Renal cortical epithelial cell (primary cell): ENCODE measurements at regions not wholly inside any gene's neighbourhood (a gene's known extent, or its start where the extent isn't known, plus 50 kb on each side); places are given as distances from the start of the nearest gene placed in this dataset.
"Not testable (repeated sequence)": the region's sequence is repeated elsewhere in the genome, so short reads cannot be mapped to it uniquely, and the experiment has no call there.

ENCODE experiments used
- DNase-seq: peaks from one replicate; pipeline ENCODE4 v3.0.0-alpha.2; 2011; ENCODE audit warnings: low read depth

- DNase-seq = no peak
Measured at GRCh38 chr9:85208666-85209065, 533.1 kb downstream of the AGTPBP1 start.

GRCh38 chr9:85204176-85204575 is 534.6 kb downstream of the NTRK2 start:
- no peak for DNase-seq

- no peak for DNase-seq
Measured at GRCh38 chr9:85202596-85202995, 533.1 kb downstream of the NTRK2 start.

- DNase-seq = peak; percentile 40
Measured at GRCh38 chr9:85200726-85201404, 531.3 kb downstream of the NTRK2 start.

- no peak for DNase-seq
Measured at GRCh38 chr9:85199866-85200495, 530.5 kb downstream of the NTRK2 start.

- DNase-seq = no peak
Measured at GRCh38 chr9:85192750-85193149, 523.2 kb downstream of the NTRK2 start.

GRCh38 chr9:85186218-85186585 is 516.7 kb downstream of the NTRK2 start:
- DNase-seq = peak; percentile 36

GRCh38 chr9:85185486-85186217 is 516.1 kb downstream of the NTRK2 start:
- DNase-seq = peak; percentile 60

- no peak for DNase-seq
Measured at GRCh38 chr9:85182383-85182782, 512.9 kb downstream of the NTRK2 start.

GRCh38 chr9:85178474-85178873 is 508.9 kb downstream of the NTRK2 start:
- peak; percentile 86 for DNase-seq

- no peak for DNase-seq
Measured at GRCh38 chr9:85173967-85174366, 504.4 kb downstream of the NTRK2 start.

GRCh38 chr9:85172001-85172978 is 502.8 kb downstream of the NTRK2 start:
- DNase-seq = peak; percentile 83

- no peak for DNase-seq
Measured at GRCh38 chr9:85171163-85171562, 501.6 kb downstream of the NTRK2 start.

- DNase-seq = no peak
Measured at GRCh38 chr9:85168412-85168811, 498.9 kb downstream of the NTRK2 start.

GRCh38 chr9:85167146-85167545 is 497.6 kb downstream of the NTRK2 start:
- DNase-seq = no peak

- DNase-seq = no peak
Measured at GRCh38 chr9:85163825-85164224, 494.3 kb downstream of the NTRK2 start.

GRCh38 chr9:85163415-85163814 is 493.9 kb downstream of the NTRK2 start:
- DNase-seq = peak; percentile 14

- no peak for DNase-seq
Measured at GRCh38 chr9:85162822-85163221, 493.3 kb downstream of the NTRK2 start.

GRCh38 chr9:85160944-85161343 is 491.4 kb downstream of the NTRK2 start:
- not testable (repeated sequence) for DNase-seq

- no peak for DNase-seq
Measured at GRCh38 chr9:85158512-85158911, 489.0 kb downstream of the NTRK2 start.

GRCh38 chr9:85157772-85158171 is 488.2 kb downstream of the NTRK2 start:
- DNase-seq = no peak

GRCh38 chr9:85156652-85157051 is 487.1 kb downstream of the NTRK2 start:
- DNase-seq = no peak
